Lower leg skin (tissue), 4 donors: ENCODE measurements at regions not wholly inside any gene's neighbourhood (a gene's known extent, or its start where the extent isn't known, plus 50 kb on each side); places are given as distances from the start of the nearest gene placed in this dataset.

ENCODE experiments used
- DNase-seq, 2 donors: peaks; one replicate each; pipeline ENCODE4 v3.0.0-alpha.2; 2019; ENCODE audit warnings: low spot score in 2 of 2
- H3K4me3 ChIP-seq: fragments of 200-600 bp; sonication (generic); 2 replicates; pipeline ENCODE4 v1.5.1; 2017; ENCODE audit warnings: mild to moderate bottlenecking, low read depth; ENCODE audit not compliant: poor library complexity, severe bottlenecking
- CTCF ChIP-seq, 3 donors: fragments of 450-650 bp; IDR thresholded peaks; one replicate each; pipeline ENCODE4 v1.5.1; 2016; ENCODE audit warnings: antibody characterized with exemption in 3 of 3, mild to moderate bottlenecking in 3 of 3, moderate library complexity in 2 of 3
- POLR2A ChIP-seq, 2 donors: fragments of 450-650 bp; IDR thresholded peaks; one replicate each; pipeline ENCODE4 v1.6.1; 2016 to 2017; ENCODE audit warnings: antibody characterized with exemption in 2 of 2, mild to moderate bottlenecking in 1 of 2, moderate library complexity in 1 of 2
- WGBS, 2 donors: methylation state at CpG; one replicate each; pipeline ENCODE4 v1.1.5; 2018; 5-methylcytosine and 5-hydroxymethylcytosine counted together
- intact Hi-C: fragments of 100-400 bp; cut with DNase I; formaldehyde crosslinking; loops from one replicate; pipeline ENCODE4 v1.15.0; 2023; ENCODE audit warnings: low total_unique reads

GRCh38 chr3:22612927-22613326 lies 590.2 kb upstream of the UBE2E2 start:
- no peak for TF ChIP-seq POLR2A (IDR thresholded peaks at IDR 0.05)
- no peak for TF ChIP-seq CTCF (IDR thresholded peaks at IDR 0.05)
- intact Hi-C loops = no loop called here
- WGBS, 2 donors = 84 to 86% methylated on average over 4 of the region's 4 CpGs
- H3K4me3 ChIP-seq = no peak overlapping the region
- DNase-seq = no peak

DNA sequence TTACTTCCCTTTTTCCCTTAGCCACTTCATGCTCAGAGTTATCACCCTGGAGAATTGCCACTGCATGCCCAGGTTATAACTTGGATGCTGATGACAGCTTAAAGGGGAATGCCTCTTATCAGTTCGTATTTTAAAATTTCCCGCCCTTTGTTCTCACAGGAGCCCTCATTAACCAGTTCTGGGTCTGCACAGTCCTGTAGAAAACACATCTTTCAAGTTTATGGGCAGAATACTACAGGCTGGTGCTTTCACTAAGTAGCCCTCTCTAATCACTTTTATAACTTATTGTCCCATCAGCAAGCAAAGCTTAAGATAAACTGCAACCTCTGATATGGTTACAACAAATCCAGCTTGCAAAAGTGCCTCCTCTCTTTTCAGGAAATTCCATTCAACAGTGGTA lies 587.3 kb upstream of the UBE2E2 start:
- WGBS, 2 donors = 39 to 42% methylated on average over 2 of the region's 2 CpGs
- DNase-seq = no peak
- TF ChIP-seq CTCF (IDR thresholded peaks at IDR 0.05) (no peak), POLR2A (IDR thresholded peaks at IDR 0.05) (no peak)
- intact Hi-C loops = no loop called here
- H3K4me3 ChIP-seq = no peak overlapping the region

DNA sequence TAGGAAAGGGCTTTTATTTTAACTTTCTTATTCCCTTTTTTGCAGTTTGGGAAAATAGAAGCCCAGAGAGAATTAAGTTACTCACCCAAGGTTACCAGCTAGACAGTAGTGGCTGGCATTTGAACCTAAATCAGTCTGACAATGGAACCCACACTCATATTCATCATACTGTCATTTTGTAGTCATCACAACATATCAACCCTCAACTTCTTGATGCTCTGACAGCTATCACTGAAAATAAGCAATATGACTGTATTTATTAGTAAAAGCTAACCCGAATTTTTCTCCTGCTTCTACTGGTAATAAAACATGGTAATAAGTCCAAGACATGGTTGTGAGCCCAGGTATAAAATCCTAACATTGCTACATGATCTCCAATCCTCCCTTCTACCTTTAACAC lies 585.8 kb upstream of the UBE2E2 start:
- H3K4me3 ChIP-seq = no peak overlapping the region
- intact Hi-C loops = no loop called here
- WGBS, 2 donors = 27 to 52% methylated on average over 1 of the region's 1 CpG
- no peak for DNase-seq
- TF ChIP-seq POLR2A (IDR thresholded peaks at IDR 0.05) = no peak
- no peak for TF ChIP-seq CTCF (IDR thresholded peaks at IDR 0.05)

- intact Hi-C loops = no loop called here
These were observed 582.6 kb upstream of the UBE2E2 start for GRCh38 chr3:22620498-22620897.

DNA sequence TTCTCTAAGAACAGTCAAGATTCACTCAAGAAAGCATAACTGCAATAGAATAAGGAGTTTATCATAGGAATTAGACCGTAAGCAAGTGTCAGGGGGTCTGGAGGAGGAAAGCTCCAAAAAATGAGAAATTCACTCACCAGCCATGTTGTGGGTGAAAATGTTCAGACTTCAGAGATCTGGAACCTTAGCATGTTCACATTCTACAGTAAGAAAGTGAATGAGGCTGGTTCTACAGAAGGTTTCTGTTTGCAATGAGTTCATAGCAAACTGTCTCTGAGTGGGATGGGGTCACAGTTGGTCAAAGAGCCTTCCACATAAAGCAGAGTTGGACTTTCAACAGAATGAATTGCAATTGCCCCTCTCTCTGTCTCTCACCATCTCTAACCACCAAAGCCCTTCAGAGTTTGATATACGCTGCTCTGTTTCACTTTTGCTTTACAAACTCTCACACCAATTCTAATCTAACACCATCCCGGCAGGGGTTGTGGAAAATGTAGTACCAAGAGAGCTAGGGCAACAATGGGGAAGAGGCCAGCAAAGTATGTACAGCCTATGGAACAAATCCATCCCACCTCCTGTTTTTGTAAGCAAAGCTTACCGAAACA lies 581.8 kb upstream of the UBE2E2 start:
- intact Hi-C loops = no loop called here

More at GRCh38 chr3:22620498-22620897, 582.6 kb upstream of the UBE2E2 start:
- WGBS, 2 donors = 75 to 81% methylated on average over 1 of the region's 1 CpG
- no peak for DNase-seq
- H3K4me3 ChIP-seq = no peak overlapping the region
- TF ChIP-seq POLR2A (IDR thresholded peaks at IDR 0.05) = no peak
- TF ChIP-seq CTCF (IDR thresholded peaks at IDR 0.05) = no peak

More for the DNA sequence above, 581.8 kb upstream of the UBE2E2 start:
- no peak for TF ChIP-seq POLR2A (IDR thresholded peaks at IDR 0.05)
- TF ChIP-seq CTCF (IDR thresholded peaks at IDR 0.05) = no peak
- no peak overlapping the region for H3K4me3 ChIP-seq
- DNase-seq = no peak
- 88 to 92% methylated on average over 4 of the region's 4 CpGs for WGBS, 2 donors
